ENCODE measurements at regions not wholly inside any gene's neighbourhood (a gene's known extent, or its start where the extent isn't known, plus 50 kb on each side); places are given as distances from the start of the nearest gene placed in this dataset.

- Mint-ChIP-seq H3K9me3 (ENCODE audit: unreplicated experiment) (peaks cover 8% of the 10 kb centered on the region), H3K4me3 (ENCODE audit: unreplicated experiment) (no peak overlapping the region), H3K4me1 (ENCODE audit: unreplicated experiment) (no peaks in the 10 kb centered on the region), H3K27ac (ENCODE audit: unreplicated experiment) (no peak overlapping the region), H3K27me3 (ENCODE audit: unreplicated experiment) (peaks cover 12% of the 10 kb centered on the region), H3K36me3 (ENCODE audit: low read depth, unreplicated experiment) (peaks cover 10% of the 10 kb centered on the region)
- no peak for DNase-seq (ENCODE audit: low spot score)
- TF ChIP-seq CTCF (IDR thresholded peaks at IDR 0.05; ENCODE audit: unreplicated experiment): no peak
Measured at GRCh38 chr13:111506621-111507020, 186.2 kb downstream of the TEX29 start.

GRCh38 chr13:111508164-111508870 lies 187.9 kb downstream of the TEX29 start:
- H3K4me1 Mint-ChIP-seq (ENCODE audit: unreplicated experiment): no peaks in the 10 kb centered on the region

GRCh38 chr13:111508902-111509509 lies 188.6 kb downstream of the TEX29 start:
- H3K27me3 Mint-ChIP-seq (ENCODE audit: unreplicated experiment): peaks cover 16% of the 10 kb centered on the region
- no peaks in the 10 kb centered on the region for H3K4me1 Mint-ChIP-seq (ENCODE audit: unreplicated experiment)
- peaks cover 1% of the 10 kb centered on the region for H3K9me3 Mint-ChIP-seq (ENCODE audit: unreplicated experiment)

More at GRCh38 chr13:111508164-111508870, 187.9 kb downstream of the TEX29 start:
- Mint-ChIP-seq H3K9me3 (ENCODE audit: unreplicated experiment) (peaks cover 3% of the 10 kb centered on the region), H3K27ac (ENCODE audit: unreplicated experiment) (peak overlapping the region; percentile 52), H3K4me3 (ENCODE audit: unreplicated experiment) (no peak overlapping the region), H3K36me3 (ENCODE audit: low read depth, unreplicated experiment) (peaks cover 4% of the 10 kb centered on the region), H3K27me3 (ENCODE audit: unreplicated experiment) (peaks cover 15% of the 10 kb centered on the region)
- DNase-seq (ENCODE audit: low spot score): no peak
- no peak for TF ChIP-seq CTCF (IDR thresholded peaks at IDR 0.05; ENCODE audit: unreplicated experiment)

GRCh38 chr13:111510502-111511218 lies 190.2 kb downstream of the TEX29 start:
- H3K4me1 Mint-ChIP-seq (ENCODE audit: unreplicated experiment): no peaks in the 10 kb centered on the region
- no peak for DNase-seq (ENCODE audit: low spot score)
- H3K36me3 Mint-ChIP-seq (ENCODE audit: low read depth, unreplicated experiment): peaks cover 4% of the 10 kb centered on the region
- peaks cover 11% of the 10 kb centered on the region for H3K27me3 Mint-ChIP-seq (ENCODE audit: unreplicated experiment)
- no peak for TF ChIP-seq CTCF (IDR thresholded peaks at IDR 0.05; ENCODE audit: unreplicated experiment)
- no peak overlapping the region for H3K4me3 Mint-ChIP-seq (ENCODE audit: unreplicated experiment)
- no peaks in the 10 kb centered on the region for H3K9me3 Mint-ChIP-seq (ENCODE audit: unreplicated experiment)
- H3K27ac Mint-ChIP-seq (ENCODE audit: unreplicated experiment): no peak overlapping the region

More at GRCh38 chr13:111508902-111509509, 188.6 kb downstream of the TEX29 start:
- H3K27ac Mint-ChIP-seq (ENCODE audit: unreplicated experiment): no peak overlapping the region
- peaks cover 4% of the 10 kb centered on the region for H3K36me3 Mint-ChIP-seq (ENCODE audit: low read depth, unreplicated experiment)
- no peak overlapping the region for H3K4me3 Mint-ChIP-seq (ENCODE audit: unreplicated experiment)
- DNase-seq (ENCODE audit: low spot score): no peak
- no peak for TF ChIP-seq CTCF (IDR thresholded peaks at IDR 0.05; ENCODE audit: unreplicated experiment)
